Stimulated activated CD4-positive, alpha-beta T cell treated with anti-CD3 and anti-CD28 coated beads, Interleukin-2, amount 100 ng/mL, for 24 hours (primary cell): ENCODE measurements at regions not wholly inside any gene's neighbourhood (a gene's known extent, or its start where the extent isn't known, plus 50 kb on each side); places are given as distances from the start of the nearest gene placed in this dataset.

Source experiments
- DNase-seq, 2 donors: peaks; one replicate each; pipeline ENCODE4 v3.0.0-alpha.2; 2020

DNA sequence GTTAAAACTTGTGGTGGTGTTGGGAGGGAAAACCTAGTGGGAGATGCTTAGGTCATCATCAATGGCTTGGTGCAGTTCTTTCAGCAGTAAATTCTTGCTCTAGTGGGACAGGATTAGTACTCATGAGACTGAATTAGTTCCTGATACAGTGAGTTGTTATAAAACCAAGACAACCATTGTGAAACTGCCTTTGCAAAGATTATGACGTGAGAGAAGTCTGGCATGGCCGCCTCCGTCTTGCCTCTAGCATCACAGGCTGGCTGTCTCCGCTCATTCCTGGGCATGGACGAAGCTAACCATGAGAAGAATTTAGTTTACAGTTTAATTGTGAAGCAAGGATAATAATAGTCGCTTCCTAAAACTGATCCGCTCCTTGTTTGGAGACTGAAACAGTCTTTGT, 186.4 kb downstream of the KIF20B start:
- DNase-seq: no peak

DNA sequence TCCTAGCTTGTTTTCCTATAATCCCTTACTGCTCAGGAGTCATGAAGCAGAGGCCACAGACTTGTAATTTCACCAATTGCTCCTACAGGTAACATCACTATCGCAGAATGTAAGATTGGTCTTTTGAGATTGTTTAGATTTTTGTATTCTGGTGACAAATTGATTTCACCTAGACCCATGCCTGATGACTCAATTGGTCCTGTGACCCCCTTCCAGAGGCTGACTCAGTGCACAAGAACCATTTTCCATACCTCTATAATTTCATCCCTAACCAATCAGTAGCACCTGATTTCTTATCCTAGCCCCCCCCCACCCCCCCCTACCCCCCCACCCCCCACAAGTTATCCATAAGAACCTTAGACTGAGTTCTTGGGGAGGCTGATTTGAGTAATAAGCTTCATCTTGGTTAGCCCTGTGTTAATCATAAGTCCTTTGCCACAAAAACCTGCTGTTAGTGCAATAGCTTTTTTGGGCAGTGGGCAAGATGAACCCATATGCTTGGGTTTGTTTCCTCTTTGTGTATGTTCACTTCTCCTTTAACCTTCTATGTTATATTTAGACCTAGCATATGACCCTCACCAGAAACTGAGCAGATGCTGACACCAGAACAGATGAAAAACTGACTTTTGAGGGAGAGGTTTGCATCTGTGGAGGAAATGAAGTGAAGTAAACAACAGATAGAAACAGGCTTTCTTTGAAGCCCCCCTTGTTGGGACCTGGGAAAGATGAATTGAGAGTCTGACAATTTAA, 187.1 kb downstream of the KIF20B start:
- no peak for DNase-seq

GRCh38 chr10:89889606-89890005, 188.2 kb downstream of the KIF20B start:
- no peak for DNase-seq

DNA sequence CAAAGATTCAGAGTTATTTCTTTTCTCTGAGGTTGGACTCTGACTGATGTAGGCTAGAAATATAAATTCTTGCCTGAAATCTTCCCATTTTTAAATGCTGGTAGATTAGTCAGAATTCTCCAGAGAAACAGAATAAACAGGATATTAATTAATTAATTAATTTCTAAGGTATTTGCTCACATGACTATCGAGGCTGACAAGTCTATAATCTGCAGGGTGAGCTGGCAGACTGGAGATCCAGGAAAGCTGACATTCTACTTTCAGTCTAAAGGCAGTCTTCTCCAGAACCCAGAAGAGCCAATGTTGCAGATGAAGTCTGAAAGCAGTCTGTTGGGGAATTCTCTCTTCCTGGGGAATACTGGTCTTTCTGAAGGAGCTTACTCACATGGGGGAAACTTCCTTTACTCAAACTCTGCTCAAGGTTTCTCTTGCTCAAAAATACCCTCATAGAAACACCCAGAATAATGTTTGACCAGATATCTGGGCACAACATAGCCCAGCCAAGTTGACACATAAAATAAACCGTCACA, 189.7 kb downstream of the KIF20B start:
- no peak for DNase-seq

- no peak for DNase-seq
Observed at GRCh38 chr10:89894051-89894450, 192.7 kb downstream of the KIF20B start.

DNA sequence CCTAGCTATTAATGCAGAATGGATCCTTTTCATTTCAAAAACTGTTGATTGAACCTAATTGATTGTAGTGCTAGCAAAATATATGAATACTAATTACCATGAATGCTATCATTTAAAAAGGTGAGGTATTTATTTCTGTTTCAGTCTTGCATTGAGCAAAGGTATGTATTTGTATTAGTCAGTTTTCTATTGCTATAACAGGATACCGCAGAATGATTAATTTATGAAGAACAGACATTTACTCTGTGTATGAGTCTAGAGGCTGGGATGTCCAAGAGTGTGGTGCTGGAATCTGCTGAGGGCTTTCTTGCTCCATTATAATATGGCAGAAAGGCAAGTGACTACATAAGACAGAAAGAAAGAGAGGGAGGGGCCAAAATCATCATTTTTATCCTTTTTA, 199.2 kb downstream of the KIF20B start:
- no peak for DNase-seq

DNA sequence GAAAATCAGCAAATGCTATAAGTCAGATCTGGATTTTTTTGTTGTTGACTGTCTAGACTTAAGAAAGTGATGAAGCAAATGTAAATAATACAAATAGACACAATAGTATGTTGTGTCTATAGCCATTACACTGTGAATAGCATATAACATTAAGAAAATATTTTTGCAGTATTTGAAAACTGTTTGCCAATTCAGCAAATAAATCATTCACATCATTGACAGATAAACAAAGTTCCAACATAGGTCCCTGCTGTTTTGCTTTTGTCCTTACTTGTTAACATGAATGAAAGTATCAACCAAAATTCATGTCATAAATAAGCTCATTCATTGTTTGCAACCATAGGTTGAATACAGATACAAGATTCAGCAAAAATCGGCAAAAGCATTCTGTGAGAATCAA, 200.5 kb downstream of the KIF20B start:
- DNase-seq: no peak

- no peak for DNase-seq
Observed at GRCh38 chr10:89904755-89905154, 203.4 kb downstream of the KIF20B start.

DNA sequence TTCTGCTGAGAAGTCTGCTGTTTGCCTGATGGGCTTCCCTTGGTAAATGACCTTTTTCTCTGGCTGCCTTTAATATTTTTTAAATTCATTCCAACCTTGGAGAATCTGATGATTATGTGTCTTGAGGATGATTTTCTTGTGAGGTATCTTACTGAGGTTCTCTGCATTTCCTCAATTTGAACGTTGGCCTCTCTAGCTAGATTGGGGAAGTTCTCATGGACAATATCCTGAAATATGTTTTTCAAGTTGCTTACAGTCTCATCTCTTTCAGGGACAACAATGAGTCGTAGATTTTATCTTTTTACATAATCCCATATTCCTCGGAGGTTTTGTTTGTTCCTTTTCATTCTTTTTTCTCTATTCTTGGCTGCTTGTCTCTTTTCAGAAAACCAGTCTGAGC, 208.4 kb downstream of the KIF20B start:
- DNase-seq: no peak

- no peak for DNase-seq
Observed at GRCh38 chr10:89915021-89915420, 213.6 kb downstream of the KIF20B start.

DNA sequence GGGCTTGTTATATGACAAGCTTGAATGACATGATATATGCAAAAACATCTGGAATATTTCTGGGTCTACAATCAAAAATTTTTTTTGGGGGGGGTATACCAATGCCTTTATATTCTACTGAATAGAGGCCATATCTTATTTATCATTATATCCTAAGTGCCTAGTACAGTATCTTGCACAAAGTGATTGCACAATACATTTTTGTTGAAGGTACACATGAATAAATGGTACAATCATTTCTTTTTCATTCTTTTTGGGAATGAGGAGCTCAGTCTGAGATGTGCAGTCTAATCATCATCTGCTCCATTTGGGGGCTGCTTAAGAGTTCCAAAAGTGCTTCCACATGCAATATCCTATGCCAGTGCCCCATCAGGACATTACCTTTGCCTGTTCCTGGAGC, 214.6 kb downstream of the KIF20B start:
- no peak for DNase-seq

DNA sequence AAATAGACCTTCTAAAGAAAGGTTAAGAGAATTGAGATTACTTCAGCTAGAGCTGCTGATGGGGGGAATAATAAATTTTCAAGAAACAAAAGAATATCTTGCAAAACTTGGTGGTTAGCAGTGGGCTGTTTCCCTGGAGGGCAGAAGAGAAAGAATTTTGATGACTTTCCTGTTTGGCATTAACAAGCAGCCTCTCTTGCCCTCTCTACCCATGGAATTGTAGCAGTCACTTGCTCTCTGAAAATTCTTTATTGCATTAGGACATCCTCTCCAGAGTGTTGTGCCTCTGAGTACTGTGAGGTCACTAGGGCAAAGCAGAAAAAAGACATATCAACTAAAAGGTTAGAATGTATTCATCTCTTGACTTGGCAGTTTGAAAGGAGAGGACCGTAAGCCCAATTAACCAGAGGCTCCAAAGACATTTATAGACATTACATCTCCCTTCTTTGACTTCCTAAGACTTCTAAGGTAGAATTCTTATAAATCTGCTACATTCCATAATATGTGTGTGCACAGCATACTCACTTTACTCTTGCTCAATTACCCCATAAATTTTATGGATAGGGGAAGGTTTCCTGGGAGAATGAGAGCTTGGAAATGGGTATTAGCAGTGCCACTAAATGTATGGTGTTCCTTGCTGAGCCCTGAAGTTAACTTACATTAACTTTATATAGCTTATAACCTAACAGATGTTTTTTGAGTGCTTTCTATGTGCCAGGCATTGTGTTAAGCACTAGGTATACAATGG, 215.3 kb downstream of the KIF20B start:
- DNase-seq: no peak

- no peak for DNase-seq
Observed at GRCh38 chr10:89921403-89921802, 220.0 kb downstream of the KIF20B start.

DNA sequence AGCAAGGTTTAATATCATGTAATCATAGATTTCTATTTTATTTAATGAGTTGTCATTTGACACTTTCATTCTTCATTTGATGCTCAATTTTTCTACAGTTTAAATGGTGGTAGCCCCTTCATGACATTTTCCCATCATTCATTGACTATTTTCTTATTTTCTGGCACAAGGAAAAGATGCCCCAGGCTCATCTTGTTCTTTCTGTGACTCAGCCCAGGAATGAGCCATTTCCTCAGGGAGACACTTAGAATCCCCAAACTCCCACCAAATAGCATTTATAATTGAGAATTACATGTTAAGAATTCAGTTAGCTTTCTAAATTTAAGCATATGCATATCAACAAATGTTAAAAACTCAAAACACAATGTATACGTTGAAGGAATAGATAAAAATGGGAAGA, 222.3 kb downstream of the KIF20B start:
- no peak for DNase-seq

DNA sequence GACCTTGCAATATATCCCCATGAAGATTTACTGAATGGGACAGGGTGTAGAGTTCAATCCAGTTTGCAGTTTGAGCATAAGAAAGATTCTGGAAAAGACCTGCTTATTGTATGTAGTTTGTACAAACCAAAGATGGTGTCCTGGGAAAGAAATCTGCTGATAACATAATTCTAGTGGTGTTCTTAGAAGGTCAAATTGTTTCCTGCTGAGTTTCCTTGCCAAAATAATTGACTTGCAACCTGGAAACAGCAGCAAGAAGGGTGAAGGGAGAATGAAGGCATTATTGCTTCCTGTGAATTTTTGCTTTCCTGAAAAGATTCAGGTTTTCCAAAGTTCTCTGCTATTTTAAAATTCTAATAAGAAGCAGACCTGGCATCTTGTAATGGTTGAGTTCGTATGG, 222.9 kb downstream of the KIF20B start:
- no peak for DNase-seq

DNA sequence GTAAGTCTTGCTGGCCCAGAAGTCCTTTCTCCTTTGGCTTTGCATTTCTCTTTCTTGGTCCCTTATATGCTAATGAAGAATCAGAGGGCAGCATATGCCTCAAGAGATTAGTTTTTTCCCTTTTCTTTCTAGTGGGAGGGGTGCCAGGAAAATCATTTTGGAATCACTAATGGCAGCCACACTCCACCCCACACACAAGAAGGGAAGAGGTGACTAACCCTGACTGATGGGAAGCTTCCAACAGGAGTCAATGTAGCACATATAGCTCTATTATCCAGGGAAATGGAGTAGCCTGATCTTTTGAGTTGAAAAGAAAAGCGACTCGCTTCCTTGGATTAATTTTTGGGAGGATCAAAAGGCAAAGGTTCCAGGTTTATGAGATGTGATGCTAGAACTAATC, 225.3 kb downstream of the KIF20B start:
- DNase-seq: no peak

- DNase-seq: no peak
Observed at GRCh38 chr10:89929282-89930026, 228.1 kb downstream of the KIF20B start.

DNA sequence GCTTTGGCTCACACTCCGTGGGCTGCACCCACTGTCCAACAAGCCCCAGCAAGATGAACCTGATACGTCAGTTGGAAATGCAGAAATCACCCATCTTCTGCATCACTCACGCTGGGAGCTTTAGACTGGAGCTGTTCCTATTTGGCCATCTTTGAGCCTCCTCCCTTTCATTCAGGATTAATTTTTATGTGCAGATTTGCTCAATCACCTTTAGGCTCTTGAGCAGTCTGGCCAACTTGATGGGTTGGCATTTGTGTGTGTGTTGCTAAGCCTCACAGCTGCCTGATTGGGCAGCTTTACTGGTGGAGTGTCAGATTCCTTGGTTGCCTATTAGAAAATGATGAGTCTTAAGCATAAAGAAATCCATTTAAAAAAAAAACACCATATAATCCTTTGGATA, 236.1 kb downstream of the KIF20B start:
- DNase-seq: no peak

DNA sequence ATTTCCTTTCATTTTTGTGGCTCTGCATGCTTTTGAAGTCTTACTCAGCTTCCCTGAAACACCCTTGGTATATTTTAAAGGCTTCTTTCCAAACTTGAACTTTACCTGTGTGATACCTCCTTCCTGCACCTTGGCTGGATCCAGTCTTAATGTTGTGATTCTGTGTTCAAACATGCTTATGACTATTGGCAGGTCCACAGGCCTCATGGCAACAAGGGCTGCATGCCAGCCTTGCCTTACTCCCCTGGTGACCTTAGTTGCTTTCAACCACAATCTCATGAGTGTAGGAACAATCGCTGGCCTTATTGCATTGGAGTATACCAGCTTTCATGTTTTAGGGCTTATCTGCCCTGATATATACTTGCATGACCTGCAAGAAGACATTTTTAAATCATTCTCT, 238.7 kb downstream of the KIF20B start:
- no peak for DNase-seq

- no peak for DNase-seq
Observed at GRCh38 chr10:89942217-89942616, 240.8 kb downstream of the KIF20B start.

DNA sequence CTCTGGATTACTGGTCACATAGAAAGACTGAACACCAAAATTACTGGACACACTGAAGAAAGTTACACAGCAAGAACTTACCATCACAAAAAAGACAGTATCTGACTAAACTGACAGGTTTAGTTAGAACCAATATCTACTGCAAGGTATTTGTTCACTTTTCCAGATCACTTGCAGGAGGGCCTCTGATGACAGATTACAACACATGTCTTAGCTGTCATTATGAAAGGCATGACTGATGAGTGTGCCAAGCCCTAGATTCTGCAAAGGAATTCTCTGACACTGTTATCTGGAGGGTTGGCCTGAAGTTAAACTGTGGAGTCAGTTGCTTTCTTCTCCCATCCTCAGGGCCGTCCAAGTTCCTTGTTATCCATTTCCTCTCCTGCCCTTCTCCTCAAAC, 242.7 kb downstream of the KIF20B start:
- DNase-seq: no peak

DNA sequence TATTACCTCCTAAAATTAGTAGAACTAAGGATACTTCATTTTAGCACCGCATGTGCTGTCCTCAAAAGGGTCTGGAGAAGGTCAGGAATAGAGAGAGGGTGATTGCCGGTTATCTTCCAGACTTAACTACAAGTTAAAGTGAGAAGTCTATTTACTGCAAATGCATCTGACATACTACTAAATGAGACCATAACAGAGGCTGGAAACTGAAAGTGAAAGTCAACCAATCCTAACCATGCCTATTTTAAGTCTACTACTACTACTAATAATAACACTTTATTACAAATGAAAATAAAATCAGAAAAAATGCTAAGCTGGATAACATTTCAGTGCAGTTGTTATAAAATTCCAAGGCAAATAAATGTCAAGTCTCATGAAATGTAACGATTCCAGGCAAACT, 244.7 kb downstream of the KIF20B start:
- no peak for DNase-seq

GRCh38 chr10:89949496-89949895, 248.1 kb downstream of the KIF20B start:
- no peak for DNase-seq

- DNase-seq: no peak
Observed at GRCh38 chr10:89952325-89952724, 250.9 kb downstream of the KIF20B start.
